HG03097 (cell line): ENCODE measurements at regions not wholly inside any gene's neighbourhood (a gene's known extent, or its start where the extent isn't known, plus 50 kb on each side); places are given as distances from the start of the nearest gene placed in this dataset.

Source experiments
- ATAC-seq: cut with Tn5 transposase; IDR thresholded peaks from one replicate; pipeline ENCODE4 v1.9.1; 2021; ENCODE audit not compliant: unreplicated experiment, low FRiP score

GRCh38 chr10:110395350-110396283, 90.9 kb upstream of the SMNDC1 start:
- peak; percentile 84 for ATAC-seq

GRCh38 chr10:110396284-110396651, 91.5 kb upstream of the SMNDC1 start:
- no peak for ATAC-seq

- no peak for ATAC-seq
Measured at GRCh38 chr10:110397856-110398255, 93.1 kb upstream of the SMNDC1 start.

GRCh38 chr10:110398419-110399105, 93.8 kb upstream of the SMNDC1 start:
- ATAC-seq = no peak

DNA sequence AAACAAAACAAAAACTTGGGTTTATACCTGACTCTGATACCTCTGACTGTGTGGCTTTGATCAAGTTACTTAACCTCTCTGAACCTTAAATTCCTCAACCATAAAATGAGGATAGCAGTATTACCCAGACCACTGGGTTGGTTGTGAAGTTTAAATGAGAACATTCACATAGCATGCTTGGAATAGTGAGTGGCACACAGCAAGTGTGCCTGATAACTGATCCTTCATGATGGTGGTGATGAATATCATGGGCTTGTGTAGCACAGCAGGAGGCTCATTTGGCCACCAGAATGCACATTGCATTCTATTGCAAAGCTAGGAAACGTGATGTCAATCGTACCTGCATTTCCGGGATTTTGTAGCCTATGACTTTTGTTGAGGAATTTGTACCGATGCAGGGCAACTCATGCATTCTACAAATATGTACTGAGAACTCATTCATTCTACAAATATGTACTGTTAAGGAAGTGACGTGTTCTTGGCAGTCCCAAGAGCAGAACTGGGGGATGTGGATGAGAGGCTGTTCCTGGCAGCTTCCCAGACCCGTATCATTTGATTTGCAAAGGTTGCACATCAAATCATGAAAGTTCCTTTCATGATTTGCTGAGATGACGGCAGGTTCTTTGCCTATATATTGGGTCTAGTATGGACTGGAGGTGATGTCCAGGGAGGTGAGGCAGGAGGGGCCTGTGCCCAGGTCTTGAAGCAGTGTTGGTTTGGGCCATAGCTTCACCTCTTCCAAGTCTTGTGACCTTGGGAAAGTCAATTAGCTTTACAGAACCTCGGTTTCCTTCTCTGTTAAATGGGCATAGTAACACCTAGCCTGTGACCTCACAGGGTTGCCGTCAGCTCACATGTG, 94.6 kb upstream of the SMNDC1 start:
- no peak for ATAC-seq

GRCh38 chr10:110399965-110400933, 95.5 kb upstream of the SMNDC1 start:
- ATAC-seq = no peak

GRCh38 chr10:110401401-110402076, 96.2 kb upstream of the DUSP5 start:
- no peak for ATAC-seq

DNA sequence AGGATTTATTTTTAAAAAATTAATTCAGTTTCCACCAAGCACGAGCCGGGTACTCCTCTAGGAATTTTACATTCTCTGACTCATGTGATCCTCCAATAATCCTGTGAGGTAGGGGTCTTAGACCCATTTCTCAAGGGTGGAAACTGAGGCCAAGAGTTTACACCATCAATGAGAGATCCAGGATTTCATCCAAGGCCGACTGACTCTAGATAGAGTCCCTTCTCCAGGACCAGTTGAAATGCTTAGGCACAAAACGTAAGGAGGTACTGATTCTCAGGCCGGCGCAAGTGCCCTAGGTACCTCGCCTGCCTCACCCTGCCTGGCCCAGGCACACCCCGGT, 95.7 kb upstream of the DUSP5 start:
- no peak for ATAC-seq

DNA sequence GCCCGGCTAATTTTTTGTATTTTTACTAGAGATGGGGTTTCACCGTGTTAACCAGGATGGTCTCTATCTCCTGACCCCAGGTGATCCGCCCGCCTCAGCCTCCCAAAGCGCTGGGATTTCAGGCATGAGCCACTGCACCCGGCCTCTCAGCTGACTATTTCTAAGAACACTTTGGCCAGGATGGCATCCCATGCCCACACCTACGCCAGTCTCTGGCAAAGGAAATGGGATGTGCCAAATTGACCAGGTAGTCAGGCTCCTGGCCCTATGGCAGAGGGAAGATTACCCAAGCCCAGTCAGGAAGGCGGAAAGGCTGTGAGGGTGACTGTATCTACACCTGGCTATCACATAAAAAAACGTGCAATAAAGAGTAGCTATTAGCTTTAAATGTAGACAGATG, 94.1 kb upstream of the DUSP5 start:
- ATAC-seq = no peak

- ATAC-seq = no peak
Measured at GRCh38 chr10:110404413-110404812, 93.3 kb upstream of the DUSP5 start.

- ATAC-seq = no peak
Measured at GRCh38 chr10:110404825-110405224, 92.9 kb upstream of the DUSP5 start.

- no peak for ATAC-seq
Measured at GRCh38 chr10:110405380-110405779, 92.3 kb upstream of the DUSP5 start.

DNA sequence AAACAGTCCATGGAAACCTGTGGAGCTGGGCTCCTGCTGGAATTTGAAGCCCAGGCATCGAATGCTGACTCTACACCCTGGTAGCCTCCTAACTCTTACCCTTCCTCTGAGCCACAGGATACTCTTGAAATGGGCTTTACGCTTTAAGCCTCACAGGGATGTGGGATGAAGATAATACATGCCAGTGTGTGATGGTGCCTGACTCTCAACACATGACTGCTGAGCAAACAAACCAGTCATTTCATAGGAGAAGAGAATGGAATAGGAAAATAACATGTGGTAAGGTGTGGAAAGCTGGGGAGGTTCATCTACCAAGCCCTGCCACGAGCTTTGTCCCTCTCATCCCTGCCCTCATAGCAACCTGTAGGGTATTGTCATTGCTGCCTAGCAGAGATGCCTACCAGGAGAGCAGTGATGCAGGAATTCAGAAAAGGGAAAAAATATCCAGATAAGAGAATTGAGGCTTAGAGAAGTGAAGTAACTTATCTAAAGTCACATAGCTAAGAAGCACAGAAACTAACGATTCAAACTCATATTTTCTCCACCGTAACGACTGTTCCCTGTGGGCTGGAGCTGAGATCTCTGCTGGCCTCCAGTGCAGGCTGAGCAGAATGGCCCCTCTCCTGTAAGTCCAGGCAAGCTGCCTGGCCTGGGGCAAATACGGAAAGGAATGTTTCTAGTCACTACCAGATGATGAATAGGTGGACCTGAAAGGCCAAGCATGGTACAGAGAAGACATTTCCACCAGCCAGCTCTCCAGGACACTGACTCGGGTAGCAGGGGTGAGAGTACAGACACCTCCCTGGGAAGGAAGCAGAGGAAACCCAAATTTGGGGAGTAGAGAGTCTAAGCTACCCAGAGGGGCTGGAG, 90.2 kb upstream of the DUSP5 start:
- no peak for ATAC-seq

- ATAC-seq = no peak
Measured at GRCh38 chr10:110408203-110408871, 89.4 kb upstream of the DUSP5 start.

DNA sequence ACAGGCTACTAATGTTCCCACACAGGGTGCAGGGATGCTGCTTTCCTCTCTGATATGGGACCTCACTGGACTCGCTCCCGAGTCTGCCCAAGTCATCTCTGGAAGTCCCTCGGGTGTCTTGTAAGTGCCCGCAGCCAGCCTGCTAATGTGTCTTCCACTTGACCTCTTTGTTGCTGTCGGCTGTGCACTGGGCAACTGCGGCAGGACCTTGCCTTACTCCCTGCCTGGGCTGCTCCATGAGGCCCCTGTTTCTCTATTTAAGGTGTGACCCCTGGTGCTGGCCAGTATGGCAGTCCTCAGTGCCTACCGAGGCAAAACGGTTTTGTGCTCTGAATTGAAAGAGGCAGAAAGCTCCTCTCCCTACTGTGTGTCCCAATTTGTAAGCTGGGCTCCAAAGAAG, 88.8 kb upstream of the DUSP5 start:
- no peak for ATAC-seq

GRCh38 chr10:110409488-110409887, 88.2 kb upstream of the DUSP5 start:
- no peak for ATAC-seq

- no peak for ATAC-seq
Measured at GRCh38 chr10:110409926-110410325, 87.8 kb upstream of the DUSP5 start.
